Tibial nerve (tissue), 3 donors: ENCODE measurements at regions not wholly inside any gene's neighbourhood (a gene's known extent, or its start where the extent isn't known, plus 50 kb on each side); places are given as distances from the start of the nearest gene placed in this dataset.
"Not testable (repeated sequence)": the region's sequence is repeated elsewhere in the genome, so short reads cannot be mapped to it uniquely, and the experiment has no call there.

ENCODE experiments used
- POLR2A ChIP-seq, 2 donors: fragments of 450-650 bp; IDR thresholded peaks; one replicate each; pipeline ENCODE4 v1.6.1; 2017; ENCODE audit warnings: antibody characterized with exemption in 2 of 2, mild to moderate bottlenecking in 2 of 2, moderate library complexity in 2 of 2
- TF ChIP-seq, protein P1 (sequence below), 5 experiments: fragments of 200-600 bp in 3 of 5; fragments of 450-650 bp in 2 of 5; sonication (generic) in 3 of 5; IDR thresholded peaks; one replicate each; pipeline ENCODE4 v1.5.1; 2016 to 2019; ENCODE audit warnings: antibody characterized with exemption in 5 of 5, mild to moderate bottlenecking in 3 of 5, moderate library complexity in 2 of 5

DNA sequence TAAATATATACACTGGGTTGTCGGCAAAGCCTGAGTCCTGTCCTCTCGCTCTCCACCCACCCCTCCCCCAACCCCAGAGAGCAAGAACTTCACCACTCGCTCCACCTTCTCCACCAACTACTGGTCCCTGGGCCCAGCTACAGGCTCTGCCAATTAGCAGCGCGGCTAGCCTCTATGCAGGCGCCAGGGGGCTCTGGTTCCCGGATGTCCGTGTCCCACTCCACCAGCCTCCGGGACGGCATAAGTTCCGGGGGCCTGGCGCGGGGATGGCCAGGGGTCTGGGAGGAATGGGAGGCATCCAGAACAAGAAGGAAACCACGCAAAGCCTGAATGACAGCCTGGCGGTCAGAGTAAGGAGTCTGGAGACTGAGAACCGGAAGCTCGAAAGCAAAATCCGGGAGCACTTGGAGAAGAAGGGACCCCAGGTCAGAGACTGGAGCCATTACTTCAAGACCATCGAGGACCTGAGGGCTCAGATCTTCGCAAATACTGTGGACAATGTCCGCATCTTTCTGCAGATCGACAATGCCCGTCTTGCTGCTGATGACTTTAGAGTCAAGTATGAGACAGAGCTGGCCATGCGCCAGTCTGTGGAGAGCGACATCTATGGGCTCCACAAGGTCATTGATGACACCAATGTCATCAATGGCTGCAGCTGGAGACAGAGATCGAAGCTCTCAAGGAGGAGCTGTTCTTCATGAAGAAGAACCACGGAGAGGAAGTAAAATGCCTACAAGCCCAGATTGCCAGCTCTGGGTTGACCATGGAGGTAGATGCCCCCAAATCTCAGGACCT is 224.3 kb upstream of the ID4 start:
- TF ChIP-seq, protein P1, sequence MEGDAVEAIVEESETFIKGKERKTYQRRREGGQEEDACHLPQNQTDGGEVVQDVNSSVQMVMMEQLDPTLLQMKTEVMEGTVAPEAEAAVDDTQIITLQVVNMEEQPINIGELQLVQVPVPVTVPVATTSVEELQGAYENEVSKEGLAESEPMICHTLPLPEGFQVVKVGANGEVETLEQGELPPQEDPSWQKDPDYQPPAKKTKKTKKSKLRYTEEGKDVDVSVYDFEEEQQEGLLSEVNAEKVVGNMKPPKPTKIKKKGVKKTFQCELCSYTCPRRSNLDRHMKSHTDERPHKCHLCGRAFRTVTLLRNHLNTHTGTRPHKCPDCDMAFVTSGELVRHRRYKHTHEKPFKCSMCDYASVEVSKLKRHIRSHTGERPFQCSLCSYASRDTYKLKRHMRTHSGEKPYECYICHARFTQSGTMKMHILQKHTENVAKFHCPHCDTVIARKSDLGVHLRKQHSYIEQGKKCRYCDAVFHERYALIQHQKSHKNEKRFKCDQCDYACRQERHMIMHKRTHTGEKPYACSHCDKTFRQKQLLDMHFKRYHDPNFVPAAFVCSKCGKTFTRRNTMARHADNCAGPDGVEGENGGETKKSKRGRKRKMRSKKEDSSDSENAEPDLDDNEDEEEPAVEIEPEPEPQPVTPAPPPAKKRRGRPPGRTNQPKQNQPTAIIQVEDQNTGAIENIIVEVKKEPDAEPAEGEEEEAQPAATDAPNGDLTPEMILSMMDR (IDR thresholded peaks at IDR 0.05): not testable (repeated sequence)
- TF ChIP-seq POLR2A (IDR thresholded peaks at IDR 0.05): not testable (repeated sequence)
